GM12874 (cell line): ENCODE measurements at regions not wholly inside any gene's neighbourhood (a gene's known extent, or its start where the extent isn't known, plus 50 kb on each side); places are given as distances from the start of the nearest gene placed in this dataset.

Experiments used
- CTCF ChIP-seq: IDR thresholded peaks from 2 replicates; pipeline ENCODE4 v1.5.1; 2011; ENCODE audit warnings: low read depth, mild to moderate bottlenecking, control low read depth, low read length, moderate library complexity; ENCODE audit not compliant: insufficient read depth

GRCh38 chr2:8310557-8311455 is 371.1 kb upstream of the ID2 start:
- TF ChIP-seq CTCF = no peak

GRCh38 chr2:8312221-8312620 is 369.6 kb upstream of the ID2 start:
- TF ChIP-seq CTCF = no peak

DNA sequence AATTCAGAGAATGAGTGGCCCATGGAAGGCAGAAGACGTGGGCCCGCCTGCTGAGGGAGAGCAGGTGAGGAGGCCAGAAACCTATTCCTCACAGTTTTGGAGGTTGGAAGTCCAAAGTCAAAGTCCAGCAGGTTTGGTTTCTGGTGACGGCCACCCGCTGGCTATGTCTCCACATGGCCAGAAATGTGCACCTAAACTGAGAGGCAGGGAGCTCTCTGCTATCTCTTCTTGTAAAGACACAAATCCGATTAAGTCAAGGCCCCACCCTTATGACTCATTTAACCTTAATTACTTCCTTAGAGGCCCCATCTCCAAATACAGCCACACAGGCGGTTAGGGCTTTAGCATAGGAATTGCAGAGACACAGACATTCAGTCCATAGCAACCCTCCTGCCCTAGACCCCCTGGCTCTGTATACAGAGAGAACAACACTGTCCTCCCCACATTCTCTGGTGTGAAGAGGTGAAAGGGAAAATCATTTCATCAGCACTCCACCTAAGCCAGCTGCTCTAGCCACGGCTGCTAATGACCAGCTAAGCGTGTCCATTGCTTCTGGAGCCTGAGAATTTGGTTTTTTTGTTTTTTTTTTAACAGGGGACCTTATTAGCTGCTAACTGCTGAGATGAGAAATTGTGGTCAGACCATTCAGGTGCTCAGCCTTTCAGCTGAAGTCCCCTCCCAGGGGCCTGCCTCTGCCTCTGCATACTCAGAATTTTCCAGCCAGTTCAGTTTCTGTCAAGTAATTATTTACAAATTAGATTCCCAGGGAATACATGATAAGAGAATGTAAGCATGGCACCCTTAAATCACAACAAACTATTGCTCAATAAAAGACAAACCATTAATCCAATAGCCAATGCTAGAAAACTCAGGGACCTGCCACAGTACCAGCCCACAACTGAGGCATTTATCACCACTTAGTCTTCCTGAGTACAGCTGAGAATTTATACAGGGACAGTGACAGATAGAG is 368.7 kb upstream of the ID2 start:
- no peak for TF ChIP-seq CTCF

GRCh38 chr2:8314063-8314462 is 367.8 kb upstream of the ID2 start:
- TF ChIP-seq CTCF = no peak

GRCh38 chr2:8315531-8316165 is 366.2 kb upstream of the ID2 start:
- no peak for TF ChIP-seq CTCF

- TF ChIP-seq CTCF = no peak
These were observed 365.5 kb upstream of the ID2 start for GRCh38 chr2:8316356-8316755.

GRCh38 chr2:8317418-8317817 is 364.4 kb upstream of the ID2 start:
- no peak for TF ChIP-seq CTCF
